Muscle of arm (tissue), 1 donor: ENCODE measurements at regions not wholly inside any gene's neighbourhood (a gene's known extent, or its start where the extent isn't known, plus 50 kb on each side); places are given as distances from the start of the nearest gene placed in this dataset.

Experiments used
- DNase-seq: peaks from one replicate; pipeline ENCODE4 v3.0.0-alpha.2; 2013

GRCh38 chr13:84332346-84332745 is 450.1 kb upstream of the SLITRK1 start:
- no peak for DNase-seq

- no peak for DNase-seq
These were observed 433.3 kb upstream of the SLITRK1 start for GRCh38 chr13:84315527-84315926.

GRCh38 chr13:84303035-84303434 is 420.8 kb upstream of the SLITRK1 start:
- no peak for DNase-seq

GRCh38 chr13:84297251-84297650 is 415.0 kb upstream of the SLITRK1 start:
- DNase-seq, result no peak

GRCh38 chr13:84296401-84296800 is 414.1 kb upstream of the SLITRK1 start:
- no peak for DNase-seq

- DNase-seq, result no peak
These were observed 412.3 kb upstream of the SLITRK1 start for GRCh38 chr13:84294576-84294975.

- peak; percentile 64 for DNase-seq
These were observed 408.1 kb upstream of the SLITRK1 start for GRCh38 chr13:84290386-84290785.

- no peak for DNase-seq
These were observed 396.9 kb upstream of the SLITRK1 start for GRCh38 chr13:84279166-84279565.

- DNase-seq, result no peak
These were observed 390.7 kb upstream of the SLITRK1 start for GRCh38 chr13:84272877-84273562.

GRCh38 chr13:84265257-84265764 is 383.0 kb upstream of the SLITRK1 start:
- no peak for DNase-seq

GRCh38 chr13:84263354-84264069 is 381.2 kb upstream of the SLITRK1 start:
- no peak for DNase-seq

- DNase-seq, result no peak
These were observed 373.0 kb upstream of the SLITRK1 start for GRCh38 chr13:84255226-84255797.

GRCh38 chr13:84249463-84249862 is 367.2 kb upstream of the SLITRK1 start:
- DNase-seq, result no peak

- DNase-seq, result no peak
These were observed 361.1 kb upstream of the SLITRK1 start for GRCh38 chr13:84243340-84243739.

GRCh38 chr13:84239032-84239431 is 356.8 kb upstream of the SLITRK1 start:
- no peak for DNase-seq

- no peak for DNase-seq
These were observed 356.1 kb upstream of the SLITRK1 start for GRCh38 chr13:84238381-84238780.

GRCh38 chr13:84237143-84237542 is 354.9 kb upstream of the SLITRK1 start:
- no peak for DNase-seq

- no peak for DNase-seq
These were observed 352.1 kb upstream of the SLITRK1 start for GRCh38 chr13:84234416-84234815.

GRCh38 chr13:84230568-84230967 is 348.3 kb upstream of the SLITRK1 start:
- no peak for DNase-seq

- DNase-seq, result no peak
These were observed 328.8 kb upstream of the SLITRK1 start for GRCh38 chr13:84211048-84211447.

GRCh38 chr13:84208246-84208910 is 326.1 kb upstream of the SLITRK1 start:
- DNase-seq, result peak; percentile 57

- no peak for DNase-seq
These were observed 325.2 kb upstream of the SLITRK1 start for GRCh38 chr13:84207509-84207908.
